Lung (tissue), 11 donors: ENCODE measurements at regions not wholly inside any gene's neighbourhood (a gene's known extent, or its start where the extent isn't known, plus 50 kb on each side); places are given as distances from the start of the nearest gene placed in this dataset.

Experiments used
- ATAC-seq: fragments of 200-7000 bp; cut with Tn5 transposase; one replicate; pipeline ENCODE4 v1.9.1; 2020; ENCODE audit warnings: moderate number of reproducible peaks; ENCODE audit not compliant: insufficient read depth, low FRiP score
- DNase-seq, 3 donors: peaks; one replicate each; pipeline ENCODE4 v3.0.0-alpha.2; 2013 to 2017
- H3K27ac ChIP-seq, 2 donors: one replicate each; pipeline ENCODE4 v1.5.1; 2013; ENCODE audit warnings: mild to moderate bottlenecking in 2 of 2, moderate library complexity in 2 of 2, control low read depth in 1 of 2, inconsistent platforms in 1 of 2, low read depth in 1 of 2, low read length in 1 of 2
- H3K27me3 ChIP-seq, 3 donors: one replicate each; pipeline ENCODE4 v1.5.1; 2013; ENCODE audit warnings: low read length in 2 of 3; ENCODE audit not compliant: control insufficient read depth in 3 of 3, insufficient read depth in 3 of 3
- H3K36me3 ChIP-seq, 4 donors: one replicate each; pipeline ENCODE4 v1.5.1; 2013; ENCODE audit warnings: low read length in 4 of 4, mild to moderate bottlenecking in 1 of 4, moderate library complexity in 1 of 4; ENCODE audit not compliant: control insufficient read depth in 4 of 4, insufficient read depth in 4 of 4
- H3K4me1 ChIP-seq, 5 donors: one replicate each; pipeline ENCODE4 v1.5.1; 2013; ENCODE audit warnings: low read length in 5 of 5, mild to moderate bottlenecking in 2 of 5, moderate library complexity in 1 of 5; ENCODE audit not compliant: control insufficient read depth in 5 of 5, insufficient read depth in 5 of 5
- H3K4me3 ChIP-seq: one replicate; pipeline ENCODE4 v1.5.1; 2013; ENCODE audit warnings: mild to moderate bottlenecking, control low read depth, moderate library complexity
- H3K9ac ChIP-seq, 2 donors: one replicate each; pipeline ENCODE4 v1.5.1; 2013; ENCODE audit warnings: low read length in 2 of 2, control low read depth in 1 of 2; ENCODE audit not compliant: insufficient read depth in 1 of 2
- H3K9me3 ChIP-seq, 4 donors: one replicate each; pipeline ENCODE4 v1.5.1; 2013; ENCODE audit warnings: low read length in 3 of 4, mild to moderate bottlenecking in 1 of 4, moderate library complexity in 1 of 4; ENCODE audit not compliant: control insufficient read depth in 4 of 4, insufficient read depth in 3 of 4
- WGBS, 2 donors: extraction: QIAGEN DNeasy Blood & Tissue Kit; methylation state at CpG; one replicate each; pipeline ENCODE4 v1.1.7; 2013; 5-methylcytosine and 5-hydroxymethylcytosine counted together
- TF ChIP-seq, protein P1 (sequence below): IDR thresholded peaks from 2 replicates; pipeline ENCODE4 v1.5.1; 2012; ENCODE audit warnings: mild to moderate bottlenecking; ENCODE audit errors: control extremely low read depth, extremely low read depth
- donor health status: control.
- donor health status: control.
- donor health status: Bipolar disorder and iron deficiency.
- donor health status: healthy.
- donor health status: DM: yes; HTN: yes; CAD: no.

GRCh38 chr20:12321736-12322135 is 404.0 kb downstream of the BTBD3 start:
- DNase-seq, result no peak
- Histone ChIP-seq H3K9me3 (no peaks in the 10 kb centered on the region), H3K36me3 (no peaks in the 10 kb centered on the region), H3K9ac (no peak overlapping the region), H3K27me3 (no peaks in the 10 kb centered on the region), H3K4me3 (no peak overlapping the region), H3K4me1 (peaks cover 0 to 7% (median 0%) of the 10 kb centered on the region in 5 donors), H3K27ac (no peak overlapping the region)
- no peak for ATAC-seq
- WGBS, 2 donors, result 68 to 74% methylated on average over 2 of the region's 2 CpGs
- TF ChIP-seq, protein P1, sequence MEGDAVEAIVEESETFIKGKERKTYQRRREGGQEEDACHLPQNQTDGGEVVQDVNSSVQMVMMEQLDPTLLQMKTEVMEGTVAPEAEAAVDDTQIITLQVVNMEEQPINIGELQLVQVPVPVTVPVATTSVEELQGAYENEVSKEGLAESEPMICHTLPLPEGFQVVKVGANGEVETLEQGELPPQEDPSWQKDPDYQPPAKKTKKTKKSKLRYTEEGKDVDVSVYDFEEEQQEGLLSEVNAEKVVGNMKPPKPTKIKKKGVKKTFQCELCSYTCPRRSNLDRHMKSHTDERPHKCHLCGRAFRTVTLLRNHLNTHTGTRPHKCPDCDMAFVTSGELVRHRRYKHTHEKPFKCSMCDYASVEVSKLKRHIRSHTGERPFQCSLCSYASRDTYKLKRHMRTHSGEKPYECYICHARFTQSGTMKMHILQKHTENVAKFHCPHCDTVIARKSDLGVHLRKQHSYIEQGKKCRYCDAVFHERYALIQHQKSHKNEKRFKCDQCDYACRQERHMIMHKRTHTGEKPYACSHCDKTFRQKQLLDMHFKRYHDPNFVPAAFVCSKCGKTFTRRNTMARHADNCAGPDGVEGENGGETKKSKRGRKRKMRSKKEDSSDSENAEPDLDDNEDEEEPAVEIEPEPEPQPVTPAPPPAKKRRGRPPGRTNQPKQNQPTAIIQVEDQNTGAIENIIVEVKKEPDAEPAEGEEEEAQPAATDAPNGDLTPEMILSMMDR, result no peak

- Histone ChIP-seq H3K4me1 (no peaks in the 10 kb centered on the region), H3K36me3 (no peaks in the 10 kb centered on the region), H3K9me3 (no peaks in the 10 kb centered on the region), H3K9ac (no peak overlapping the region), H3K4me3 (no peak overlapping the region), H3K27me3 (no peaks in the 10 kb centered on the region), H3K27ac (no peak overlapping the region)
- 83 to 95% methylated on average over 2 of the region's 2 CpGs for WGBS, 2 donors
- ATAC-seq (no peak), DNase-seq (no peak)
- TF ChIP-seq, protein P1, result no peak
Observed at GRCh38 chr20:12327205-12327604, 409.5 kb downstream of the BTBD3 start.

DNA sequence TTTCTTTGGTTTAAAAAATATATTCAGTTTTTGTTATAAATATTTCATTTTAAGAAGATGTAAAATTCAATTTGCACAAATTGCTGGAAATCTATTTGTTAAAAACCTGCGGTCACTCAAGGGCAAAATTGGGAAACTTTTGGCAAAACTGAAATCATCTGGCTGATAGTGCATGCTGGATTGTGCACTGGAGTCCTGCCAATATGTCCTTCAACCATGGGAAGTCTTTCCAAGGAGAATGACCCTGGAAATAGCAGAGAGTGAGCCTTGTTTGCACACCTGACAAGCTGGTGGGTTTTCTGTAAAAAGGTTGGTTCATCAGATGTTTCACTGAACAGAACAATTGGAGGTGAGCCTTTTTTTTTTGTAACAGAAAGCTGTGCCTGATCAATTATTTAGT is 413.5 kb downstream of the BTBD3 start:
- Histone ChIP-seq H3K9ac (no peak overlapping the region), H3K36me3 (no peaks in the 10 kb centered on the region), H3K4me1 (no peaks in the 10 kb centered on the region), H3K27ac (no peak overlapping the region), H3K9me3 (no peaks in the 10 kb centered on the region), H3K4me3 (no peak overlapping the region), H3K27me3 (no peaks in the 10 kb centered on the region)
- TF ChIP-seq, protein P1, result no peak
- no peak for ATAC-seq
- DNase-seq, result no peak
- 80 to 92% methylated on average over 1 of the region's 1 CpG for WGBS, 2 donors

DNA sequence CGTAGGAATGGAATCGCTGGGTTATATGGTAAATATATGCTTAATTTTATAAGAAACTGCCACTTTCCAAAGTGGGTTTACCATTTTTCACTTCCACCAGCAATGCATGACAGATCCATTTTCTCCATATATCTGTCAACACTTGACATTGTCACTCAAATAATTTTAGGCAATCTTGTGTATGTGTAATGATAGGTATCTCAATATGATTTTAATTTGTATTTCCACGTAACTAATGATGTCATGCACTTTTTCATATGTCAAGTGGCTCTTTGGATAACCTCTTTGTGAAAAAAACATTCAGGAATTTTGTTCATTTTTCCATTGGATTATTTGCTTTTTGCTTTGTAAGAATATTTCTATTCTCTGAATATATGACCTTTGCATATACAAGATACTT is 419.9 kb downstream of the BTBD3 start:
- ATAC-seq (no peak), DNase-seq (no peak)
- Histone ChIP-seq H3K27ac (no peak overlapping the region), H3K36me3 (no peaks in the 10 kb centered on the region), H3K9me3 (peaks cover 0 to 2% (median 0%) of the 10 kb centered on the region in 4 donors), H3K4me3 (no peak overlapping the region), H3K9ac (no peak overlapping the region), H3K27me3 (no peaks in the 10 kb centered on the region), H3K4me1 (no peaks in the 10 kb centered on the region)
- 69 to 88% methylated on average over 3 of the region's 3 CpGs for WGBS, 2 donors
- TF ChIP-seq, protein P1, result no peak
